ENCODE measurements at regions not wholly inside any gene's neighbourhood (a gene's known extent, or its start where the extent isn't known, plus 50 kb on each side); places are given as distances from the start of the nearest gene placed in this dataset.

DNA sequence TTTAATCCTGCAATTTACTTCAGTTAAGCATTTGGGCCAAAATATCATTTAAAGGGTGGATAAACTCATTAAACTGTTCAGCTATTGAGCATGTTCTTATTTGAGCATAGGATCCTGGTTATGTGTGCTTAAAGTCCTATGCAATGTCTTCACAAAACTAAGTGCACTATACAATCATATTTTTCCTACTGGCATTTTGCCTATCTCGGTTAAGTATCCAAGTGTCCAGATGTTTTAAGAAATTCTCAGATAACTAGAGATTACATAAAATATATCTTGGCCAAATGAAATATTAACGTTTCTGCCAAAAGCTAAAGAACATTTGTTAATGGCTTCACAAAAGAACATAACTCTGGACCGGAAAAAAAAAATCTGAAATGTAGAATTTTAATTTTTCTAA is 250.8 kb upstream of the LRFN5 start:
- H3K4me3 ChIP-seq (ENCODE audit: low read length) = no peak overlapping the region
- H3K27ac ChIP-seq (ENCODE audit: low read length) = no peak overlapping the region
- H3K27me3 ChIP-seq (ENCODE audit: control insufficient read depth, insufficient read depth, low read length) = no peaks in the 10 kb centered on the region
- no peaks in the 10 kb centered on the region for H3K9me3 ChIP-seq (ENCODE audit: control insufficient read depth, low read depth, low read length)
- no peaks in the 10 kb centered on the region for H3K36me3 ChIP-seq (ENCODE audit: control insufficient read depth, low read depth, low read length)
- no peaks in the 10 kb centered on the region for H3K4me1 ChIP-seq (ENCODE audit: control insufficient read depth, low read depth, low read length)
- no peak overlapping the region for H3K9ac ChIP-seq (ENCODE audit: low read length)

DNA sequence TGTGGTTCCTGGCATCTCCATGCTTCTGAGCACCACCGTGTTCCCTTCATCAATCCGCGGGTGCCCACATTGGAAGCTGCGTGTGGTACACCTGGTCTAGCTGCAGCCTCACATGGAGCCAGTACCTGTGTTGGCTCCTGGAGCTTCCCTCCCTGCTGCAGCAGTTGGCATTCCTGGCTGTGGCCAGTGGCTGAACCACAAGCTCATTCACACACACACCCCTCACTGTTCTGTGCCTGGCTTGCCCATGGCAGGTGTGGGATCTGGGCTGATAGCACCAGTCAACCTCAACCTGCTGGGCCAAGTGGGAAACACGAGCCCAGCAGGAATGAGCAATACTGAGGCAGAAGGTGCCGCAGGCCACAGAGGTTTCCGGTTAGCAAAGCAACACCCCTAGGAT is 256.2 kb upstream of the LRFN5 start:
- H3K27me3 ChIP-seq (ENCODE audit: control insufficient read depth, insufficient read depth, low read length) = no peaks in the 10 kb centered on the region
- H3K9me3 ChIP-seq (ENCODE audit: control insufficient read depth, low read depth, low read length) = no peaks in the 10 kb centered on the region
- H3K9ac ChIP-seq (ENCODE audit: low read length) = no peak overlapping the region
- no peak overlapping the region for H3K4me3 ChIP-seq (ENCODE audit: low read length)
- no peaks in the 10 kb centered on the region for H3K36me3 ChIP-seq (ENCODE audit: control insufficient read depth, low read depth, low read length)
- no peak overlapping the region for H3K27ac ChIP-seq (ENCODE audit: low read length)
- H3K4me1 ChIP-seq (ENCODE audit: control insufficient read depth, low read depth, low read length) = no peaks in the 10 kb centered on the region

DNA sequence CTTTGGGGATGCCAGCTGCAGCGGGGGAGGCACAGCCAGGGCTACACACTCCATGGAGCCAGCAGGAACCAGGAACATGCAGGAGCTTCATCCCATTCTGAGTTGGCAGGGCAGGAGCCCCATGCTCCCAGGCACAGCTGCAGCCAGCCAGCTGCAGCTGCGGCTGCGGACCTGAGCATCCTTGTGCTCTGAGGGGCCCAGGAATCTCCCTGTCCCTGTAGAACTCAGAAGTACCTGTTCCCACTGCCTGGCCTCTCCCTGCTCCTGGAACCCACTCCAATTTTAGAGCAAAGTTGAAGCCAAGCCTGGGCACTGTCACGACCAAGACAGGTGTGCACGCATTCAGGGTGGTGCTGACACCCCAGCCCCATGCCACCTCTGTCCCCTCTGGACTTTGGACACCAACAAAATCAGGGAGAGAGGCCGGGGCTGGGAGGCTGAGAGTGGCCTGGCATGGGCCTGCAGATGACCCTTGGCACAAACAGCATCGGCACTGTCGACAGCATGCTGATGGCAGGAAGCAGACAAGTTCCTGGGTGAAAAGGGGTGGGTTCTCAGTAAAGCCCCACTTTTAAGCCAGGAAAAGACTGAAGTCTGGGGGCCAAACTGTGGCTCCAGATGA is 257.3 kb upstream of the LRFN5 start:
- Histone ChIP-seq H3K9ac (ENCODE audit: low read length) (no peak overlapping the region), H3K9me3 (ENCODE audit: control insufficient read depth, low read depth, low read length) (no peaks in the 10 kb centered on the region), H3K4me1 (ENCODE audit: control insufficient read depth, low read depth, low read length) (no peaks in the 10 kb centered on the region), H3K27ac (ENCODE audit: low read length) (no peak overlapping the region), H3K27me3 (ENCODE audit: control insufficient read depth, insufficient read depth, low read length) (no peaks in the 10 kb centered on the region), H3K36me3 (ENCODE audit: control insufficient read depth, low read depth, low read length) (no peaks in the 10 kb centered on the region), H3K4me3 (ENCODE audit: low read length) (no peak overlapping the region)

DNA sequence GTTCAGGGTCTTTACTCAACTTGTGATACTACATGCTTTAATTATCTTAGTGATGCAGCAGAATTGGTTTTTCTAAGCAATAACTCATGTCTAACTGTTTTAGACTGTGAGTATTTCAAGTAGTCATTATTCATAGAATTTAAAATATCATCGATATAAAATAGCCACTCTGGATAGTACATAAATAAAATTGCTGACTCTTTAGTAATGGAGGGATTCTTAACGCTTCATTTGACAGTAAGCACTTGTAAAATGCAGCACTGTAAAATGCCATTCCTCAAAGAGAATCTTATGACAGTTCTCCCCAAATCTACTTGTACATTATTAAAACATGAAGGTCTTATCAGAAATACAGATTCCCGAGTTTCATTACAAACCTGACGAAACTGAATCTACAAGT is 262.8 kb upstream of the LRFN5 start:
- Histone ChIP-seq H3K27me3 (ENCODE audit: control insufficient read depth, insufficient read depth, low read length) (no peaks in the 10 kb centered on the region), H3K4me3 (ENCODE audit: low read length) (no peak overlapping the region), H3K9me3 (ENCODE audit: control insufficient read depth, low read depth, low read length) (no peaks in the 10 kb centered on the region), H3K36me3 (ENCODE audit: control insufficient read depth, low read depth, low read length) (no peaks in the 10 kb centered on the region), H3K9ac (ENCODE audit: low read length) (no peak overlapping the region), H3K27ac (ENCODE audit: low read length) (no peak overlapping the region), H3K4me1 (ENCODE audit: control insufficient read depth, low read depth, low read length) (no peaks in the 10 kb centered on the region)

DNA sequence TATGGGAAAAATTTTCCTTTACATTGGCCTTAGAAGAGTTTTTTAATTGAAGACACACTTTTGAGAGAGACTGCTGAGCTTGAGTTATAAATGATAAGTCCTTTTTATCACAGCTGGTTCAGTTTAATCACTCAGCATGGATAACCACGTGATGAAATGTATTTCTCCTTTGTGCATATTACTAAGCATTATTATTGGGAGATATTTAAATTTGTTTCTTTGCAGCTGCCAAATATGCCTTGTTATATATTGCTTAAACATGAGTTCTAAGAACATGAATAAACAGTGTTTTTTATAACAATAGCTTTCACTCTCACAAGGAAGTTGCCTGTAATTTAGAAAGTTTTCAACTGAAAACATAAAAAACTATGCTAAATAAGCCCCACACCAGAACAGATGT is 293.5 kb upstream of the LRFN5 start:
- no peak overlapping the region for H3K9ac ChIP-seq (ENCODE audit: low read length)
- H3K9me3 ChIP-seq (ENCODE audit: control insufficient read depth, low read depth, low read length) = no peaks in the 10 kb centered on the region
- H3K4me1 ChIP-seq (ENCODE audit: control insufficient read depth, low read depth, low read length) = no peaks in the 10 kb centered on the region
- H3K36me3 ChIP-seq (ENCODE audit: control insufficient read depth, low read depth, low read length) = no peaks in the 10 kb centered on the region
- H3K4me3 ChIP-seq (ENCODE audit: low read length) = no peak overlapping the region
- no peak overlapping the region for H3K27ac ChIP-seq (ENCODE audit: low read length)
- H3K27me3 ChIP-seq (ENCODE audit: control insufficient read depth, insufficient read depth, low read length) = no peaks in the 10 kb centered on the region

DNA sequence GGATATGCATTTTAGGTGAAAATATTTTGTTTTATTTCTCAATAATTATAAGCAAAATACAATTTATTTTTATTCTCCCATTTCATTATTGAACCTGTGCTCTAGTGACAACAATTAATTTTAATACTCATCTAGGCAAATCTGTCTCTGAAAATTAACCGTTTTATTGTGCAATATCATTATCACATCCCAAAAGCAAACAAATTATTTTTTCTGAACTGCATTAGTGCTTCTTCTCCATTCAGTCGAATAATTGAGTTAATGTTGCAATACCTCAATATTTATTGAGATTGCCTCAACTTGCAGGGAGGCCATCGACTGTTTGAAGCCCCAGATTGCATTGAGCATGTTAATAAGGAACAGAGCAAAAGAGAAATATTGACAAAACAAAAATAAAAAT is 303.2 kb upstream of the LRFN5 start:
- Histone ChIP-seq H3K4me3 (ENCODE audit: low read length) (no peak overlapping the region), H3K4me1 (ENCODE audit: control insufficient read depth, low read depth, low read length) (peaks cover 16% of the 10 kb centered on the region), H3K9ac (ENCODE audit: low read length) (no peak overlapping the region), H3K27me3 (ENCODE audit: control insufficient read depth, insufficient read depth, low read length) (no peaks in the 10 kb centered on the region), H3K27ac (ENCODE audit: low read length) (no peak overlapping the region), H3K9me3 (ENCODE audit: control insufficient read depth, low read depth, low read length) (no peaks in the 10 kb centered on the region), H3K36me3 (ENCODE audit: control insufficient read depth, low read depth, low read length) (no peaks in the 10 kb centered on the region)

DNA sequence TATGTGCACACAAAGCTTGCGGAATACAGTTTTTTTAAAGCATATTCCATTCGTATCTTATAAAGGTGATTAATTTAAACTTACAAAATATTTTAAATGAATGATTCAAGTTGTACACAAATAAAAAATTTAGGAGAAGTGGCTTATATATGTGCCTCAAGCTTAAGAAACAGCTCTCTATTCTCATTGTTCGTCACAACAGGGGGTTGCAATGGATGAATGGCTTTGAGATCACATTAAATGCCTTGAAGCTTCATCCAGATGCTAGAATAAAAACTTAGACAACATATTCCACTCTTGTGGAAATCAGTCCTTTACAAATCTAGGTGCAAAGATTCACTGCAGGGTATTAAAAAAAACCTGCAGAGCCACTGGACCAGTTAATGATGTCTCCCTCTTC is 303.9 kb upstream of the LRFN5 start:
- no peaks in the 10 kb centered on the region for H3K36me3 ChIP-seq (ENCODE audit: control insufficient read depth, low read depth, low read length)
- peaks cover 16% of the 10 kb centered on the region for H3K4me1 ChIP-seq (ENCODE audit: control insufficient read depth, low read depth, low read length)
- no peak overlapping the region for H3K9ac ChIP-seq (ENCODE audit: low read length)
- no peak overlapping the region for H3K4me3 ChIP-seq (ENCODE audit: low read length)
- H3K27me3 ChIP-seq (ENCODE audit: control insufficient read depth, insufficient read depth, low read length) = no peaks in the 10 kb centered on the region
- no peaks in the 10 kb centered on the region for H3K9me3 ChIP-seq (ENCODE audit: control insufficient read depth, low read depth, low read length)
- H3K27ac ChIP-seq (ENCODE audit: low read length) = no peak overlapping the region

DNA sequence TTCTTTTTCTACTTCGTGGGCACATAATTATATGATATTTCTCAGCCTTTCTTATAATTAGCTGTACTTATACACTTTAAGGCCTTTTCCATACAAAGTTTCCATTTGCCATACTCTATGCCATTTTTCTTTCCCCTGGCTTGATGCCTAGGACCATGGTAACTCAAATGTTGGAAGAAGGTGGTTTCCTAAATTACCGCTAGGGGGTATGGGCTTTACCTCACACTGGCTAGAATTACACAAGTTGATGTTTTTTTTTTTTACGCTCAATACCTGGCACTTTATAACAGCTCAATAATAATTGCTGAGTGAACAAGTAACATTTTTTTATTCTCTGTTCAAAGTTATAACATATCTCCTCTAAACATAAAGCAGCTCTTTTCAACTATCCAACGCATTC is 306.8 kb upstream of the LRFN5 start:
- Histone ChIP-seq H3K9ac (ENCODE audit: low read length) (no peak overlapping the region), H3K36me3 (ENCODE audit: control insufficient read depth, low read depth, low read length) (no peaks in the 10 kb centered on the region), H3K4me3 (ENCODE audit: low read length) (no peak overlapping the region), H3K27ac (ENCODE audit: low read length) (no peak overlapping the region), H3K27me3 (ENCODE audit: control insufficient read depth, insufficient read depth, low read length) (no peaks in the 10 kb centered on the region), H3K4me1 (ENCODE audit: control insufficient read depth, low read depth, low read length) (peaks cover 16% of the 10 kb centered on the region), H3K9me3 (ENCODE audit: control insufficient read depth, low read depth, low read length) (no peaks in the 10 kb centered on the region)

DNA sequence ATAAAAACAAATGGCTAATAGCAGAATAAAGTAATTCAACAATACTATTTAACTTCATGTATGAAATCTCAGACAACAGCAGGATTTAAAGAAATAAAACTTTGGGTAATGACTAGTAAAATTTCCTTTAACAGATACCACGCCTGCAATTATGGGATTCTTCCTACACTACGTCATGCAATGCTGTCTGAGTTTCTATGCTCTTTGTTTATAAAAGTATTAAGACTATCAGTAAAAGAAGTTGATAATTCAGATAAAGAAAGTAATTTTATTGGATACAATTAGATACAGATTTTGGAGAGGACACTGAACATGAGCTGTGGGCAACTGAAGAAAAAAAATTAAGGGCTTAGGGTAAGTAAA is 308.4 kb upstream of the LRFN5 start:
- H3K27me3 ChIP-seq (ENCODE audit: control insufficient read depth, insufficient read depth, low read length) = no peaks in the 10 kb centered on the region
- H3K4me1 ChIP-seq (ENCODE audit: control insufficient read depth, low read depth, low read length) = peaks cover 16% of the 10 kb centered on the region
- no peak overlapping the region for H3K4me3 ChIP-seq (ENCODE audit: low read length)
- H3K27ac ChIP-seq (ENCODE audit: low read length) = no peak overlapping the region
- H3K9ac ChIP-seq (ENCODE audit: low read length) = no peak overlapping the region
- H3K9me3 ChIP-seq (ENCODE audit: control insufficient read depth, low read depth, low read length) = no peaks in the 10 kb centered on the region
- H3K36me3 ChIP-seq (ENCODE audit: control insufficient read depth, low read depth, low read length) = no peaks in the 10 kb centered on the region

DNA sequence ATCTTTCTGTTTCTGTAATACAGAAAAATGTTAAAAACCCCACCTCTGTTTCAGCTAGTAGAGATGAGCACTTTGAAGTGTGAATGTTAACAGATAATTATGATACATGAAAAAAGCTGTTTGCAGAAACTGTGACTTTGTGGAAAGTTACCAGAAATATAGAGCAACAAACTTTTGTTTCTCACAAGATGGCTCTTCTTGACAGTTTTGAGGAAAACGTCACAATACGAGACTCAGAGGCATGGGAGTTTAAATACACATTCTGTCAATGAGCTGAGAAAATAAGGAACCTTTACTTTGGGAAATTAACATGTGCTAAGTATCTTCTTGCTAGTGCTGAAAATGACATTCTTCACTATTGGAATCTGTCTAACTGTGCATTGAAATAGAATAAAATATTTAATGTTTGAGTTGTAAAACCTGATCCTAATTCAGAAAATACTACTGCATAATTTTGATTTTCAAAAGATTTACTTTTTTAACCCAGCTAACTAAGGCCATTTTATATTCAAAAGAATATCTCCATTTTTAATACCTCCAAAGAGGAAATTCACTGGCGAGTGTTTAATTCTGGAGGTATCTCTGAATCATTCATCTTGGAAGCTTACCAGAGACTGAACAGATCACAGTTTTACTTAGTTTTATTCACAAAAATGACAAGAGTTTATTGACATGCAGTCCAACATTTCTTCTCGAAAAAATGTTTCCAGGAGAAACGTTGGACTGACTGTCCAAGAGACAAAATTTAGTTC is 308.9 kb upstream of the LRFN5 start:
- H3K27me3 ChIP-seq (ENCODE audit: control insufficient read depth, insufficient read depth, low read length) = no peaks in the 10 kb centered on the region
- no peak overlapping the region for H3K27ac ChIP-seq (ENCODE audit: low read length)
- peaks cover 12% of the 10 kb centered on the region for H3K4me1 ChIP-seq (ENCODE audit: control insufficient read depth, low read depth, low read length)

DNA sequence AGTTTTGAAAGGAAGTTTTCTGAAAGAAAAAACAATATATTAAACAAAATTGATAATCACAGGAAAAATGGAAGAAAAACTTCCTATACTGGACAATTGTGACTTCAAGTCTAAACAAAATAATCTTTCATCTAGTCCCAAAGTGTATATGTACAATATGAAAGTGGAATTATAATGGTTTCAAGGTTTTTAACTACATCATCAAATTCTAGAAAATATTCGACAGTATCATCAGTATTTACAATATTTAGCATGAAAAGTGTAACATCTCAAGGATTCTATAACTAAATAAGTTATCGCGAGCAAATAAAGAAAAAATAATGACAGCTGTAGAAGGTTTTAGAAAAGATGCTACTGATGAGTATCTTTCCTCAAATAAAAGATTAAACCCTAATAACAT is 310.9 kb upstream of the LRFN5 start:
- Histone ChIP-seq H3K9ac (ENCODE audit: low read length) (no peak overlapping the region), H3K9me3 (ENCODE audit: control insufficient read depth, low read depth, low read length) (no peaks in the 10 kb centered on the region), H3K4me1 (ENCODE audit: control insufficient read depth, low read depth, low read length) (peaks cover under 1% of the 10 kb centered on the region), H3K4me3 (ENCODE audit: low read length) (no peak overlapping the region), H3K36me3 (ENCODE audit: control insufficient read depth, low read depth, low read length) (no peaks in the 10 kb centered on the region), H3K27me3 (ENCODE audit: control insufficient read depth, insufficient read depth, low read length) (no peaks in the 10 kb centered on the region), H3K27ac (ENCODE audit: low read length) (no peak overlapping the region)

More for the DNA sequence above, 308.9 kb upstream of the LRFN5 start:
- no peaks in the 10 kb centered on the region for H3K36me3 ChIP-seq (ENCODE audit: control insufficient read depth, low read depth, low read length)
- H3K9me3 ChIP-seq (ENCODE audit: control insufficient read depth, low read depth, low read length) = no peaks in the 10 kb centered on the region
- no peak overlapping the region for H3K4me3 ChIP-seq (ENCODE audit: low read length)
- H3K9ac ChIP-seq (ENCODE audit: low read length) = no peak overlapping the region

DNA sequence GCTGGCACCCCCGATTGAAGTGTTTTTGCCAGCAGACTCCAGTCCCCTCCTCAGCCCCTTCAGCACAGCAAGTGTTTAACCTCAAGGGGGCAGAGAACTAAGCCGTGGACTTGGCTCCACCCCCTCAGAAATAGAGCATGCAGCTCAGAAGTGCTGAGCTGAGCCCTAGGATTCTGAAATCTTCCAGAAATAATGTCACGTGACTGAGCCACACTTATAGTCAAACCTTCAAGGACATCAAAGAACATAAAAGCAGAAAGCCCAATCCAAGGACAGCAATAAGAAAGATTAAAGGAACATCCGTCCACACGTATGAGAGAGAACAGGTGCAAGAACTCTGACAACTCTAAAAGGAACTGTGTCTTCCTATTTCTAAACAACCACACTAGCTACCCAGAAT is 317.7 kb upstream of the LRFN5 start:
- Histone ChIP-seq H3K9ac (ENCODE audit: low read length) (no peak overlapping the region), H3K27me3 (ENCODE audit: control insufficient read depth, insufficient read depth, low read length) (no peaks in the 10 kb centered on the region), H3K27ac (ENCODE audit: low read length) (no peak overlapping the region), H3K36me3 (ENCODE audit: control insufficient read depth, low read depth, low read length) (no peaks in the 10 kb centered on the region), H3K4me1 (ENCODE audit: control insufficient read depth, low read depth, low read length) (no peaks in the 10 kb centered on the region), H3K9me3 (ENCODE audit: control insufficient read depth, low read depth, low read length) (no peaks in the 10 kb centered on the region), H3K4me3 (ENCODE audit: low read length) (no peak overlapping the region)
